ENCODE measurements at regions not wholly inside any gene's neighbourhood (a gene's known extent, or its start where the extent isn't known, plus 50 kb on each side); places are given as distances from the start of the nearest gene placed in this dataset.
"Not testable (repeated sequence)": the region's sequence is repeated elsewhere in the genome, so short reads cannot be mapped to it uniquely, and the experiment has no call there.

DNA sequence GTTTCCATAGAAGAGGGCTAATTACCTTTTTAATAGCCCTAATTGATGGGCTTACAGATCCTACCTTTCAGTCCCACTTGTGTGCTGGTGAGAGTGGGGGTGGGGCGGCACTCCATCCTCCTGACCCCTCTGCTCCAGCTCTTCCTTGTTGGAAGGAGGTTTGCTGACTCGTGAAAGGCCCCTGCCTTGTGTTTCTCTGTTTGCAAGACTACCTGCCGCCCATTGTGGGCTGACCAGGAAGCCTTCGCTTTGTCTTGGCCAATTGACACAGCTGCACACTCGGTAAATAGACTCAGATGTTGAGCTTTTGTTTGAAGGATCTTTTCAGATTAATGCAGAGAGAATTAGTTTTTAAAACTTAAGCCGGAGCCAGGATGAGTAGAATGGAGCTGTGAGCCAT, 197.3 kb upstream of the HES1 start:
- DNase-seq = no peak

DNA sequence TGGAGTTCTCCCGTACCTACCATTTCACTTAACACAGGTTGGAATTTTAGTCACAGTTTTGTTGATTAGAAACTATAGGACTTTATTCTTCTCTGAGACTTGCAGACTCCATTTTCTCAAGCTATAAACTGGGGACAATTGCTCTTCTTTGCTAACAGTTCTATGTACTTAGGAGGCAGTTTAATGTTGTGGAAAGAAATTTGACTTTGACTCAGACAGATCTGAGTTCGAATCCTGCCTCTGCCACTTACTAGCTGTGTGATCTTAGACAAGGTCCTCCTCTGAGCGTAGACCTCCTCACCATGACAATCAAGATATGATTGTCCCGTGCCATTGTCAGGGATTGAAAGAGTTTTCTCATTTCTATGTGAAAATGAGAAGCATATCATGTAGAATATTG, 196.4 kb upstream of the HES1 start:
- DNase-seq = no peak

DNA sequence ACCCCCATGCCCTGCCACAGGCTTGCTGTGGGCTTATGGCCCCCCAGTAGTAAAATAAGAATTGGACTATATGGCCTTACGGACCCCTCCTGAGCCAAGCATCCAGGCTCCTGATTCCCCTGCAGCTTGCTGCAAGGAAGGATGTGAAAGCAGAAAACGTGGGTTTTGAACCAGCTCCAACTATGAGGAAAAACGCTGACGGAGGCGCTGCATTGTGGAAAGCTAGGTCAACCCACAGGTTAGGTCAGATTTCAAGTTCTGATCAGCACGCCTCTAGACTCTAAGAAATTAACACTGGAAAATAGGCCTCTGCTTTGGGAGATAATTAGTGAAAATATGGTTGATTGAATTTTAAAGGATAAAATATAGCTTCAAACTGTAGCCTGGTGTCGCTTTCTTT, 195.4 kb upstream of the HES1 start:
- no peak for DNase-seq

DNA sequence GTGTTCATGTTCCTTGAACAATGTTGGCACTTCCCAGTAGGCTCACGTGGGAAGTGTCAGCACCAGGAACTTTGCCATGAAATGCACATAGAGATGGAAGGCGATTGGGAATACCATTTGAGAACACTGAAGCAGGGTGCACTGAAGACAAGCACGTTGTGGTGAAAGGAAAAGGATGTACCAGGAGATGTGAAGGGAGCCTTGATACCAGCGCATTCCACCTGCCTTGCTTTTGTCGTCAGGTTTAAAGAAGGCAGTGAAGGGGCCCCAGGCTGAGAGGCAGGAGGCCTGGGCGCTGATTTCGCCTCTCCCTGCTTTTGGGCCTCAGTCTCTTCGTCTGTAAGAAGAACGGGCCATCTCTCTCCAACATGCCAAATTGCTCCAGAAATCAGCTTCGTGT, 194.5 kb upstream of the HES1 start:
- no peak for DNase-seq

DNA sequence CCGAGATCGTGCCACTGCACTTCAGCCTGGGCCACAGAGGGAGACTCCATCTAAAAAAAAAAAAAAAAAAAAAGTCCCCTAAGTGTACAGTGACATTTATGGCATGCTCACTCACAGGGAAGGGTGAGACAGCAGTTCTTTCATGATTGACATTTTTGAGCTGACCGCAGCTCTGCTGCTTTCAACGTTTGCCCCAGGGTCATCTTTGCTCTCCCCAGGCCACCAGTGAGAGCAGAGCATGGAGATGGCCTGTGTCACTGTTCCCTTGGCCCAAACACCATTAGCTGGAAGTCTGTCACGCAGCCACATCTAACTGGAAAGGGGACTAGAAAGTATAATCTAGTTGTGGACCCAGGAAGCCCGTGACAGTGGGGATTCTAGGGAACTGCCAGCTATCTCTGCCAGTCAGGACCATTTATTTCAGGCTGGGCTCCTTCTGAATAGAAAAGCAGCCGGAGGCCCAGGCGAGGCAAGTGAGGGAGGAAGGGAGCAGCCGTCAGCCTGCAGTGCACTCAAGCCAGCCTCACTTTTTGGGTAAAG, 193.4 kb upstream of the HES1 start:
- no peak for DNase-seq

DNA sequence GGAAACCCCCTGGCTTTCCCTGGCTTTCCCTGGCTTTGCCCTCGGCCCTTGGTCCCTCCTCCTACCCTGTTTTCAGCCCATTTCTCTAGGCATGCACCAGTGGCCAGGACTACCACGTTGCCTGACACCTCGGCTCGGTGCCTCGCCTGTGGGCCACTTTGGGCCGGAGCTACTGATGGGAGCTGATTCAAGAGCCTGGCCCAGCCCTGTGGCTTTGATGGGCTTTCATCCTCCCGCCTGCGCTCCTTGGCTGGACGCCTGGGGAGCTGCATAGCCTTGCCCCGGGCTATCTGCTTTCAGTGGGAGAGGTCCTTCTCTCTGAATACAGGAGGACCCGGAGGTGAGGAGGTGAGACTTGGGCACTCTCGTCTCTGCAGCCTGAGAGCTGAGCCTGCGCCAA, 192.7 kb upstream of the HES1 start:
- no peak for DNase-seq

DNA sequence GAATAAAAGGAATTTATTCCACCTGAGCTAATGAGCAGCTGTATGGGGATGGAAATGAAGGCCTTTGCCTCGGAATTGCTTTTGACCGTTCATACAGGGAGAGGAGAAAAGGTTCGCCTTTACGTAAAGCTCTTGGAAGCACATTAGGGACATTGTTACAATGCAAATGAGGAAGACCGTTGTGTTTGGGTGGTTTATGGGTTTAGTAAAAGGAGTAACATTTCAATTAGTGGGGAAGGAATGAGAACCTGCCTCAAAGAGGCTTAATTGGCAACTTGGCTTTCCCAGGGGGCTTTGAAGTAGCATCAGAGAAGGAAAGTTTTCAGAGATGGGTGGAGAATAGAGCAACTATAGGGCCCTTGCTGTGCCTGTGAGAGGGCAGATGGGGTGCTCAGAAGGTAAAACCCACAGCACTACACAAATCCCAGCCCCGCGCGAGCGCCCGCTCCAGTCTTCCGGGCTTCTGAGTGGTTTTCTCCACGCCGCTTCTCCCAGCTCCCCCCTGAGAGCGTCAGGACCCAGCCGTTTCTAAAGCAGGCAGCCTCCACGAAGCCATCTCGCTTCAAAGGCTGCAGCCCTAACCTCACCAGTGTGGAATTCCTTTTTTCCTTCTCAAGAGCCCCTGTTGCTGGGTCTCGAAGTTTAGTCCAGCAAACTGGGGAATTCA, 192.0 kb upstream of the HES1 start:
- no peak for DNase-seq

DNA sequence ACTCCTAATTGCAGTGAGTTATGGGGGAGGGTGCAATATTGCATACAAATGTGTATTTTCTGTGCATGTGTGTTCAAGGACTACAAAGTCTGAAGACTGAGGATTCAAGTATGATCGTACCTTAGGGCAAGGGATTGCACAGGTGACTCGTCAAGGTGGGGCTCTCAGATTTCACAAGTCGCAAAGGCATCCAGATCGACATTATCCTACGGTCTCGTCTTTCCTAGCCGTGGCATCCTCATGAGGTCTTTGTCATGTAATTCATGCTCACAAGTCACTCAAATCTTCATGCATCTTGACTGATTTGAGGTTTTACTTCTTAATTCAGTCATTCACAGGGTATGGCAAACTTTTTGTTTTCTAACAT, 191.4 kb upstream of the HES1 start:
- no peak for DNase-seq

DNA sequence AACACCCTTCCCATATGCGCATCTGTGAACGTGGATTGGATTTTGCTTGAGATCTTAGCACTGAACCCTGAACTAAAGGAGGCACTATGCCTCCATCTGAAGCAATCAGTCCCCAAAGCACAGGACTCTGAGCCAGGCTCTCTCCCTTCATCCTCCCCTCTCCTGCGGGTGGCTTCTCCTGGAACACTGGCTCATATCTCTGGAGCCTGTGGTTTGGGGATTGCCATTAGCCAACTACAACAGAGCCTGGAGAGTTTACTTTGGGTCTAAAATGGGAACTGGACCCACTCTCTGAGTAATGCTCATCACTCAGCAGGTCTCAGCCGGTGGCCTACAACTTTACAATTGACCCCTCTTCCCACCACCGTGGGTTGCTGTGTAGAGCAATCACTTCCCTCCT, 190.8 kb upstream of the HES1 start:
- no peak for DNase-seq

DNA sequence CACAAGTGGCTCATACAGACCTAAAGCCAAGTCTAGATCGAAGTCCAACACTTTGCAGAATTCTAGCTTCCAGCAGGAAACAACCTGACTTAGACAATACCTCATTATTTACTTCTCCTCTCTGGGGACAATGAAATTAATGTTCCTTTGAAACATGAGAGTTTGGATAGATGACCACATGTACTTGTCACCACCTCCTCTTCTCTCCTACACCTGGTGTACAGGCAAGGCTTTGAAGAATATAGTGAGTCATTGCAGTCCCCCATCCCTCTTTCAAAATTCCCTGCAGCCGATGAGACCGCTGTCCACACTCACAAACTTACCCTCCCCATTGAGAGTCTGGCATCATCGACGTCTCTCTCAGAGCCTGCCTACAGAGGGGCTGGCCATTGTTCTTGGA, 189.0 kb upstream of the HES1 start:
- DNase-seq = no peak

DNA sequence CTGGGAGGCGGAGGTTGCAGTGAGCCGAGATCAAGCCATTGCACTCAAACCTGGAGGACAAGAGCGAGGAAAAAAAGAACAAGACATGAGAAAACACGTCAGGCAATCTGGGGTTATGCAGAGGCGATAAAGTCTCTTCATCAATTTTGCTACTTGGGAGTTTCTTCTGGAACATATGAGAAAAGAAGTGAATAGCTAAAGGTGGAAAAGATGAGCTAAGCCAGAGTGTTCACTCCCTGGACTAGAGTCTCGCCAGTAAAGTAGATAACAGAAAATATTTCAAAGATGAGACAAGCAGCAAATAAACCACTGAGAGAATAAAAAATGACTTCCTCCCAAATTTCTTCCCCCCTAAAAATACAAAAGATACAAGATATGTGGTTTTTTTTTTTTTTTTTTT, 188.4 kb upstream of the HES1 start:
- no peak for DNase-seq

DNA sequence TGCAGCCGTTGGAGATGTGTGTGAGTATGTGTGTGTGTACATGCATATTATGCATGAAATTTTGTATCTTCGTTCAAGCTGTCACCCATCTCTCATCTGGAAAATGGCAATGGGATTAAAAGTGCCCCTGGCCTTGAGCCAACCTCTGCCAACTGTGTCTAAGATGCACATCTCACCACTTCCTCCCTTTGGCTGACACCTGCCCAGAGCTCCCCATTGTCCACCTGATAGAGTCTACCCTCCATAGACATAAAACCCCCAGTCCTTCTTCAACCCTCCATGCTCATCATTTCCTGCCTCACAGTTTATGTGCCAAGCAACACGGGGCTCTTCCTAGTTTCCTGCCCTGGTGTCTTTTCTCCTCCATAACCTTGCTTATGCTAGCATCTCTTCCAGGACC, 187.5 kb upstream of the HES1 start:
- no peak for DNase-seq

DNA sequence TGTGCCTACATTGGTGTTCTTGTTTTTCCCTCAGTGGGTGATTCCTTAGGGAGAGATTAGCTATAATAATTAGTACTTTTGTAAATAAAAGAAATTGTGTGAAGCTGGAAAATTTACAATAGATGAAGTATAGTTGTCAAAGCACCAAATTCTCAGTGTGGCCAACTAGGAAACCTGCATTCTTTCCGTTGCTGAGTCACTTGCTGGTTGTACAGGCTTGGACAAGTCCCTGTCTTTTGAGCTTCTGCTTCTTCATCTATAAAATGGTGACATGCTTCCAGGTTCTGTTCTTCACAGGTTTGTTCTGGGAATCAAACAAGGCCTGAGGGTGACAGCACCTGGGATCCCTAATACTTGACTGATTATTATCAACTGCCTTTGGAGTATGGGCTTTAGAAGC, 184.1 kb upstream of the HES1 start:
- no peak for DNase-seq

DNA sequence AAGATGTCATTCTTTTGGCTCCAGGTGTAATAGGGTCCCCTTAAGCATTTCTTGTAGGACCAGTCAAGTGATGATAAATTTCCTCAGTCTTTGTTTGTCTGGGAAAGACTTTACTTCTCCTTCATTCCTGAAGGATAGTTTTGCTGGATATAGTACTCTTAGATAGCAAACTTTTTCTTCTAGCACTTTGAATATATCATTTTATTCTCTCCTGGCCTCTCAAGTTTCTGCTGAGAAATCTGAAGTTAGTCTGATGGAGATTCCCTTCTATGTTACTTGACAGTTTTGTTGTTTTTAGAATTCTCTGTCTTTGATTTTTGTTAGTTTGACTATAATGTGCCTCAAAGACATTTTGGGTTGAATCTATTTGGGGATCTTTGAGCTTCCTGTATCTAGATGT, 181.2 kb upstream of the HES1 start:
- DNase-seq = no peak

DNA sequence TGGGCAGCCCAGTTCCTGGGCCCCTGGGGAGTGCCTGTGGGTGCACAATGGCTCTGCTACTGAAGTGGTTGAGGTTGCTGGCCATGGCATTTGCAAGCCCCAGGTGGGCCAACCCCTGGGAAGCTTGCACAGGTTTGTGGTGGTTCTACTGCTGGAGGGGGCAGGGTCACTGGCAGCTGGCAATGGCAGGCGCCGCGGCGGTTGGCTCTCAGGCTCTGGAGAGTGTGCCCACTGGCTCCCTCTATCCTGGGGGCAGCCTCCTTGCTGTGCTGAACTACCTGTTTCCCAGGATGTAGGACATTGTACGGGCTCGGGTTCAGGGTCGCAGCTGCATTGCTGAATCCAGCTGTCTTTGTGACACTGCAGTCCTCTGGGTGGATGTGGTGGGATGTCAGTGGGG, 180.2 kb upstream of the HES1 start:
- DNase-seq = no peak

DNA sequence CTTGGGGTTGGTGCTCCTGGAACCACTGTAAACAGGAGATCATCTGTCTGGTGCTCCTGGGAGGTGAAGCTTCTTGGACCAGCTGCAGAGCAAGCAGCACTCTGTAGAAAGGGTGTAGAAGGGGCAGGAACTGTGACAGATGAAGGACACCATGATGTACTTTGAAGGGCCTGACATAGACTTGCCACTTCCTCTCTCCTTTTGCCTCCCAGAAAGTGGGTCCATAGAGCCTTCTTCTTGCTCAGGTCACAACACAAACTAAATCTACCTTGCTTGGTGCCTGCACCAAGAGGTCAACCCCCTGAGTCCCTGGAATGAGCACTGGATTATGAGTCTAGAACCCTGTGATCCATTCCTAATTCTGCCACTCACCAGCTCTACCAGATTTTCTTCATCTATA, 176.1 kb upstream of the HES1 start:
- no peak for DNase-seq

DNA sequence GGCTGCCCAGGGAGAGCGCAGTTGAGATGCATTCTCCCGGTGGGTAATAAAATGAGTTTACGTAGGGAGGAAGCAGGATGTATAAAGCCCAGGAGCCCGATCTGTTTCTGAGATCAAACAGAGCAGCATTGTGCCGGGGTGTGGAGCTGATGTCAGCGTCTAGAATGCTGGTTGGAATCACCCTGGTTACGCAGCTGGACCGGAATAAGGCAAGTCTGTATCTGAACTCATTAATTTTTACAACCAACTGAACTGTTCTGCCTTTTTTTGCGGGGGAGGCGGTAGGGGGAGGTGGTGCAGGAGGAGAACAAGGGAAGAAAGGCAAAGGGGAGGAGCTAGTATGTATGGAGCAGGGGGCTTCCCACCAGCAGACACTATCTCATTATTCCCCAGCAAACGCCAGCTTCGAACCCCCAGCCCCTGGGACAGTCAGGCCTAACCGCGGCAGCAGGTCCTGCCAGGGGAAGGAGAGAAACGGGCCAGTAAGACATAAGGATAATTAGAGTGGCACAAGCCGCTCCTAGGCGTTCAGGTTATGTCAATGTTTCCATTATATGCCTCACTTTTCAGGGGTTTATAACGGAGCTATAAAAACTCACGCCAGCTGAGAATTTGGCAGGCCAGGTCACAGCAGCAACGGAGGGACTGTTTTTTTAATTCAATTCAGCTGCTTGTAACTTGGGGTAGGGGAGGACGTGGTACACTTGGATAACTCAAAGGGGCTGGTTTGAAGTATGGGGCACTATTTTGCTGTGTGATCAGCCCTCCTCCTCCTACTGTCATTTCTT, 175.3 kb upstream of the HES1 start:
- no peak for DNase-seq

DNA sequence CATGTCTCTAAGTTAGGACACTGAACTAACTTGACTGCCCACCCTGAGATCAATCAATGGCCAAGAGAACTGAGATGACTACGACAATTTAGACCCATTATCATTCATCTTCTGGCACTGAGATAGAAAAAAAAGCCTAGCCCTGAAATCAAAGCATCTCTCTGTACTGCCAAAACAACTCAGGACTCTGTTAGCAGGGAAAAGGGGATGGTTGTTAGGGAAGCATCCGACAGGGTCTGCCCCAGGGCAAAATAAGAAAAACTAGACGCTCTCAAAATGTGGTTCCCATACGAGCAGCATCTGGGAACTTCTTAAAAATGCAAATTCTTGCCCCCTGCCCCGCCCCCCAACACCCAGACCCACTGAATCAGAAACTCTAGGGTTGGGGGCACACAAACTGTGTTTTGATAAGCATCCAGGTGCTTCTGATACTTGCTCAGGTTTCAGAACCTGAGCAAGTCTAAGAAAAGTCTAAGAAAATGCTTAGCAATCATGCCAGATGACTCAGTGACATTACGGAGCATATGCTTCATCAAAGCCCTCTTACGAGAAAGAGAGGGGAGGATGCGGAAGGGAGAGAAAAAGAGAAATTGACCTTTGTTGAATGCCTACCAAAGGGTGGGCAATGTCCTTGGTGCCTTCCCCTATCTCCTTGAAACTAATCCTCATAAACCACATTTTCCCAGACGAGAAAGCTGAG, 172.8 kb upstream of the HES1 start:
- no peak for DNase-seq

DNA sequence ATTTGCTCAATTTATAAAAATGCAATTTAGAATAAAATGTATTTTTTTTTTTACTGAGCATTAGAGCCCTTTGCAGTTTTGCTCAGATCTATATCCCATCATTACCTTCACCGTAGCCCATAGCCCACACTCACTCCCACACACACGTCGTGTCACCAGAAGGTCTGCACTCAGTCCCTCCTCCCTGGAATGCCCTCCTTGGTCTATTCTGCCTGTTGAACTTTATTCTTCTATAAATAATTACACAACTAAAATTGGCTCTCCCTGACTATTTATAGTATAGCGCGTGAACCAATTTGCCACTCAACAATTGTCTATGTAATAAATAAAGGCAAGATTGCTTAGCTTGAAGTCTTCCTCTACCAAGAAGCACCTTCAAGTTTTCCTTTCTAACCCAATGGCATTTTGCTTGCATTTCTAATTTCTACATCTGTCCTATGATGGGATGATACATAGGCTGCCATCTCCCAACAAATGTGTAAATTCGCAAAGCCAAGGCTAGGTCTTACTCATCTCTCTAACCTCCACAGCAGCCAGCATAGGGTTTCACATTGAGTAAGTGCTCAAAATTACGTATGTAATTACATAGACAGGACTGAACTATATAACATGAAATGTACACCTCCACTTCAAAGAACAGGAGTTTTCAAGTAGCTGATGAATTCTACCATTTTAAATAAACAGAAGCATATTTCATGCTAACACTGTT, 172.0 kb upstream of the HES1 start:
- DNase-seq = no peak

DNA sequence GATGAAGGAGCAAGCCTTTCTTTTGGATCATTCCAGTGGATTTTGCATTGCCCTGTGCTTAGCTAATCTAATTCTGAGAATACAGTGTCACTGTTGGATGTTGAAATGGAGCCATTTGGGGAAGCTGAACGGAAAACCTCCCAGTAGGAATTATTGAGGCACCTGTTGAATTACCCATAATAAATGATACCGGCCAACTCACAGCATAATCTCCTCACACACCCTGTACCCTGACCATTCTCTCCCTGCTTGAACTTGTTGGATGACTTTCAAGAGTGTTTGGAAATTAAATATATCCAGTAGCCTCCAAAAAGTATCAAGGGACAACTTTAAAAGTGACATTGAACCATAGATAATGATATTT, 171.4 kb upstream of the HES1 start:
- no peak for DNase-seq

DNA sequence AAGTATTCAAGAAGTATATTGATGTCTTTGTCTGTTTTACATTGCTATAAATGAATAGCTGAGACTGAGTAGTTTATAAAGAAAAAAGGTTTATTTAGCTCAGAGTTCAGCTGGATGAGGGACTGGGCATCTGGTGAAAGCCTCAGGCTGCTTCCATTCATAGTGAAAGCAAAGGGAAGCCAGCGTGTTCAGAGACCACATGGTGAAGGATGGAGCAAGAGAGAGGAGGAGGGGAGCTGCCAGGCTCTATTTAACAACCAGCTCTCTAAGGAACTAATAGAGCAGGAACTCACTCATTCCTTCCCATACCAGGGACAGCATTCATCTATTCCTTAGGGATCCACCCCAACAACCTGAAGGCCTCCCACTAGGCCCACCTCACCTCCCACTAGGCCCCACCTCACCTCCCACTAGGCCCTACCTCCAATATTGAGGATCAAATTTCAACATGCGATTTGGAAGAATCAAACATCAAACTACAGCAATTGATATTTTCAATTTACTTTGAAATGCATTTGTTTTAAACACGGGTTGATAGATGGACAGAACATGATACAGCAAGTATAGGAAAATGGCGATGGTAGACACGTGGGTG, 167.5 kb upstream of the HES1 start:
- no peak for DNase-seq

DNA sequence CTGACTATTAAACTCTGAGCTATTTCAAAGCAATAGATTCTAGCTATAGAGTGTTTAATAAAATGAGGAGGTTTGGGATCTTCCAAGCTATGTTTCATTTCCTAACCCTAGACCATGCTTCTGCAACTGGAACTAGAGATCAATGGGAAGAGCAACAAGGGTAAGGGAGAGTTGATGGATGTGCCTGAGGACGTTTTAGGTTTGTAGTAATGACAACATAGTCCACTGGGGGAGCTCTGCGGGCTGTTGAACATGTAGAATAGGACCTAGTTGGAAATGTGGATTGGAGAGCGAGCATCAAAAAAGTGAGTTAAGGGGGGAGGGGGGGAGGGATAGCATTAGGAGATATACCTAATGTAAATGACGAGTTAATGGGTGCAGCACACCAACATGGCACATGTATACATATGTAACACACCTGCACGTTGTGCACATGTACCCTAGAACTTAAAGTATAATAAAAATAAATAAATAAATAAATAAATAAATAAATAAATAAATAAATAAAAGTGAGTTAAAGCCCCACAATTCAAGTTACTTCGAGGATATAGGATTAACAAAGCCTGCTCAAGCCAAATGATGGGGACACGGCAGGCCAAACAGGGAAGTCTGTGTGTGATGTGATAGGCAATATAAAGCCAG, 165.7 kb upstream of the HES1 start:
- not testable (repeated sequence) for DNase-seq
